ENCODE measurements at regions not wholly inside any gene's neighbourhood (a gene's known extent, or its start where the extent isn't known, plus 50 kb on each side); places are given as distances from the start of the nearest gene placed in this dataset.

DNA sequence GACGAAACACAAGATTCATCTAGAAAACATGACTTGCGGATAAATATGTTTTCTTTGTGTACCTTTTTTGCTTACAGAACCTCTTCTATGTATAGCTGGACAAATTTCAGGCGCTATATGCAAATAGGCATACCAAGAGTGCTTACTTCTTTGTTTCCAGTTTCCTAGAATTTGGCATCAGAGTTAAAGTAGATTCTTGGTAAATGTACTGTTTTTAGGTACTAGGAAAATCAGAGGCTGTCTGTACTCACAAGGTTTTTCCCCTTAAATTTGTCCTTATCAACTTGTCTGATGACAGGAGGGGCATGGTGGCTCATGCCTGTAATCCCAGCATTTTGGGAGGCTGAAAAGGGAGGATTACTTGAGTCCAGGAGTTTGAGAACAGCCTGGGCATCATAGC is 124.9 kb upstream of the TMEM170B start:
- TF ChIP-seq ZC3H10 (CRISPR knock-in tag; IDR thresholded peaks at IDR 0.05) (no peak), ZFP30 (CRISPR knock-in tag; IDR thresholded peaks at IDR 0.05) (no peak), CSDC2 (CRISPR knock-in tag; IDR thresholded peaks at IDR 0.05) (no peak), ARNTL (CRISPR knock-in tag; IDR thresholded peaks at IDR 0.05; ENCODE audit: borderline replicate concordance, low read depth) (no peak), CSRNP3 (CRISPR knock-in tag; IDR thresholded peaks at IDR 0.05) (no peak), ISL1 (CRISPR knock-in tag; IDR thresholded peaks at IDR 0.05) (no peak)
- TF ChIP-seq, protein P1, sequence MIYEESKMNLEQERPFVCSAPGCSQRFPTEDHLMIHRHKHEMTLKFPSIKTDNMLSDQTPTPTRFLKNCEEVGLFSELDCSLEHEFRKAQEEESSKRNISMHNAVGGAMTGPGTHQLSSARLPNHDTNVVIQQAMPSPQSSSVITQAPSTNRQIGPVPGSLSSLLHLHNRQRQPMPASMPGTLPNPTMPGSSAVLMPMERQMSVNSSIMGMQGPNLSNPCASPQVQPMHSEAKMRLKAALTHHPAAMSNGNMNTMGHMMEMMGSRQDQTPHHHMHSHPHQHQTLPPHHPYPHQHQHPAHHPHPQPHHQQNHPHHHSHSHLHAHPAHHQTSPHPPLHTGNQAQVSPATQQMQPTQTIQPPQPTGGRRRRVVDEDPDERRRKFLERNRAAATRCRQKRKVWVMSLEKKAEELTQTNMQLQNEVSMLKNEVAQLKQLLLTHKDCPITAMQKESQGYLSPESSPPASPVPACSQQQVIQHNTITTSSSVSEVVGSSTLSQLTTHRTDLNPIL (CRISPR knock-in tag; IDR thresholded peaks at IDR 0.05; ENCODE audit: low read depth) = no peak
- TF ChIP-seq, protein P2, sequence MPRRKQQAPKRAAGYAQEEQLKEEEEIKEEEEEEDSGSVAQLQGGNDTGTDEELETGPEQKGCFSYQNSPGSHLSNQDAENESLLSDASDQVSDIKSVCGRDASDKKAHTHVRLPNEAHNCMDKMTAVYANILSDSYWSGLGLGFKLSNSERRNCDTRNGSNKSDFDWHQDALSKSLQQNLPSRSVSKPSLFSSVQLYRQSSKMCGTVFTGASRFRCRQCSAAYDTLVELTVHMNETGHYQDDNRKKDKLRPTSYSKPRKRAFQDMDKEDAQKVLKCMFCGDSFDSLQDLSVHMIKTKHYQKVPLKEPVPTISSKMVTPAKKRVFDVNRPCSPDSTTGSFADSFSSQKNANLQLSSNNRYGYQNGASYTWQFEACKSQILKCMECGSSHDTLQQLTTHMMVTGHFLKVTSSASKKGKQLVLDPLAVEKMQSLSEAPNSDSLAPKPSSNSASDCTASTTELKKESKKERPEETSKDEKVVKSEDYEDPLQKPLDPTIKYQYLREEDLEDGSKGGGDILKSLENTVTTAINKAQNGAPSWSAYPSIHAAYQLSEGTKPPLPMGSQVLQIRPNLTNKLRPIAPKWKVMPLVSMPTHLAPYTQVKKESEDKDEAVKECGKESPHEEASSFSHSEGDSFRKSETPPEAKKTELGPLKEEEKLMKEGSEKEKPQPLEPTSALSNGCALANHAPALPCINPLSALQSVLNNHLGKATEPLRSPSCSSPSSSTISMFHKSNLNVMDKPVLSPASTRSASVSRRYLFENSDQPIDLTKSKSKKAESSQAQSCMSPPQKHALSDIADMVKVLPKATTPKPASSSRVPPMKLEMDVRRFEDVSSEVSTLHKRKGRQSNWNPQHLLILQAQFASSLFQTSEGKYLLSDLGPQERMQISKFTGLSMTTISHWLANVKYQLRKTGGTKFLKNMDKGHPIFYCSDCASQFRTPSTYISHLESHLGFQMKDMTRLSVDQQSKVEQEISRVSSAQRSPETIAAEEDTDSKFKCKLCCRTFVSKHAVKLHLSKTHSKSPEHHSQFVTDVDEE (CRISPR knock-in tag; IDR thresholded peaks at IDR 0.05) = no peak
